NT2/D1 (cell line): ENCODE measurements at regions not wholly inside any gene's neighbourhood (a gene's known extent, or its start where the extent isn't known, plus 50 kb on each side); places are given as distances from the start of the nearest gene placed in this dataset.

ENCODE experiments used
- DNase-seq: peaks from one replicate; pipeline ENCODE4 v3.0.0-alpha.2; 2011; ENCODE audit warnings: low read depth, low spot score
- H3K27me3 ChIP-seq: 2 replicates; pipeline ENCODE4 v1.6.0; 2011; ENCODE audit warnings: mild to moderate bottlenecking; ENCODE audit not compliant: insufficient read length, insufficient read depth
- H3K36me3 ChIP-seq: 2 replicates; pipeline ENCODE4 v1.6.1; 2011; ENCODE audit warnings: mild to moderate bottlenecking, low read length, mixed read lengths; ENCODE audit not compliant: insufficient read depth, insufficient read length
- H3K4me1 ChIP-seq: 2 replicates; pipeline ENCODE4 v1.5.1; 2011; ENCODE audit not compliant: insufficient read depth, insufficient read length
- H3K4me3 ChIP-seq: 2 replicates; pipeline ENCODE4 v1.5.1; 2011; ENCODE audit warnings: low read depth; ENCODE audit not compliant: insufficient read length
- H3K9ac ChIP-seq: 2 replicates; pipeline ENCODE4 v1.6.0; 2011; ENCODE audit warnings: low read depth; ENCODE audit not compliant: insufficient read length
- H3K9me3 ChIP-seq: 2 replicates; pipeline ENCODE4 v1.5.1; 2011; ENCODE audit warnings: mild to moderate bottlenecking, low read length; ENCODE audit not compliant: insufficient read depth
- SUZ12 ChIP-seq: IDR thresholded peaks from 2 replicates; pipeline ENCODE4 v1.6.1; 2011; ENCODE audit not compliant: insufficient read length, insufficient read depth; ENCODE audit errors: extremely low read depth
- YY1 ChIP-seq: IDR thresholded peaks from 2 replicates; pipeline ENCODE4 v1.6.1; 2011; ENCODE audit not compliant: insufficient read length, insufficient read depth
- ZNF274 ChIP-seq: IDR thresholded peaks from 2 replicates; pipeline ENCODE4 v1.6.1; 2011; ENCODE audit warnings: mild to moderate bottlenecking, low read depth, low read length

- no peaks in the 10 kb centered on the region for H3K4me1 ChIP-seq
- peaks cover 8% of the 10 kb centered on the region; the same call in 1 of the 2 replicates for H3K9me3 ChIP-seq
- no peaks in the 10 kb centered on the region for H3K36me3 ChIP-seq
- H3K27me3 ChIP-seq = no peaks in the 10 kb centered on the region
- no peak for TF ChIP-seq ZNF274
- no peak for TF ChIP-seq YY1
- TF ChIP-seq SUZ12 = no peak
- no peak overlapping the region for H3K9ac ChIP-seq
- no peak for DNase-seq
- H3K4me3 ChIP-seq = no peak overlapping the region
Measured at GRCh38 chr6:164916087-164916486, 393.3 kb downstream of the C6orf118 start.

GRCh38 chr6:164911873-164912580, 397.4 kb downstream of the C6orf118 start:
- TF ChIP-seq SUZ12 (no peak), YY1 (no peak), ZNF274 (no peak)
- Histone ChIP-seq H3K9me3 (peaks cover 5% of the 10 kb centered on the region; the same call in 1 of the 2 replicates), H3K9ac (no peak overlapping the region), H3K36me3 (no peaks in the 10 kb centered on the region), H3K27me3 (no peaks in the 10 kb centered on the region), H3K4me3 (no peak overlapping the region), H3K4me1 (no peaks in the 10 kb centered on the region)
- no peak for DNase-seq

- no peak overlapping the region for H3K4me3 ChIP-seq
- H3K36me3 ChIP-seq = no peaks in the 10 kb centered on the region
- H3K4me1 ChIP-seq = no peaks in the 10 kb centered on the region
- H3K9ac ChIP-seq = no peak overlapping the region
- no peaks in the 10 kb centered on the region for H3K27me3 ChIP-seq
- TF ChIP-seq SUZ12 (no peak), YY1 (no peak), ZNF274 (no peak)
- no peak for DNase-seq
- no peaks in the 10 kb centered on the region for H3K9me3 ChIP-seq
Measured at GRCh38 chr6:164911151-164911550, 398.3 kb downstream of the C6orf118 start.

- H3K36me3 ChIP-seq = no peaks in the 10 kb centered on the region
- TF ChIP-seq YY1 (no peak), SUZ12 (no peak), ZNF274 (no peak)
- no peak overlapping the region for H3K4me3 ChIP-seq
- no peaks in the 10 kb centered on the region for H3K27me3 ChIP-seq
- no peaks in the 10 kb centered on the region for H3K9me3 ChIP-seq
- H3K9ac ChIP-seq = no peak overlapping the region
- no peak for DNase-seq
- no peaks in the 10 kb centered on the region for H3K4me1 ChIP-seq
Measured at GRCh38 chr6:164906766-164907165, 402.6 kb downstream of the C6orf118 start.

- Histone ChIP-seq H3K9ac (no peak overlapping the region), H3K36me3 (no peaks in the 10 kb centered on the region), H3K4me3 (no peak overlapping the region), H3K9me3 (no peaks in the 10 kb centered on the region), H3K4me1 (no peaks in the 10 kb centered on the region), H3K27me3 (no peaks in the 10 kb centered on the region)
- no peak for TF ChIP-seq ZNF274
- no peak for TF ChIP-seq SUZ12
- TF ChIP-seq YY1 = no peak
- no peak for DNase-seq
Measured at GRCh38 chr6:164905311-164905710, 404.1 kb downstream of the C6orf118 start.

GRCh38 chr6:164898412-164898811, 411.0 kb downstream of the C6orf118 start:
- Histone ChIP-seq H3K27me3 (no peaks in the 10 kb centered on the region), H3K4me1 (no peaks in the 10 kb centered on the region), H3K9me3 (no peaks in the 10 kb centered on the region), H3K4me3 (no peak overlapping the region), H3K36me3 (no peaks in the 10 kb centered on the region), H3K9ac (no peak overlapping the region)
- no peak for DNase-seq
- no peak for TF ChIP-seq YY1
- no peak for TF ChIP-seq ZNF274
- TF ChIP-seq SUZ12 = no peak

GRCh38 chr6:164897523-164898235, 411.7 kb downstream of the C6orf118 start:
- no peak for DNase-seq
- no peak for TF ChIP-seq SUZ12
- TF ChIP-seq ZNF274 = no peak
- TF ChIP-seq YY1 = no peak
- H3K36me3 ChIP-seq = no peaks in the 10 kb centered on the region

More at GRCh38 chr6:164897523-164898235, 411.7 kb downstream of the C6orf118 start:
- Histone ChIP-seq H3K4me3 (no peak overlapping the region), H3K4me1 (no peaks in the 10 kb centered on the region), H3K9ac (no peak overlapping the region), H3K9me3 (no peaks in the 10 kb centered on the region), H3K27me3 (no peaks in the 10 kb centered on the region)
